GM23338 (cell line): ENCODE measurements at regions not wholly inside any gene's neighbourhood (a gene's known extent, or its start where the extent isn't known, plus 50 kb on each side); places are given as distances from the start of the nearest gene placed in this dataset.

Experiments used
- ATAC-seq: fragments of 200-7000 bp; cut with Tn5 transposase; 3 replicates; pipeline ENCODE4 v1.9.1; 2020
- DNase-seq: peaks from one replicate; pipeline ENCODE4 v3.0.0-alpha.2; 2015; ENCODE audit warnings: low spot score
- H2AFZ ChIP-seq: fragments of 200-600 bp; sonication (generic); 2 replicates; pipeline ENCODE4 v1.8.0; 2016; ENCODE audit warnings: antibody characterized with exemption, mild to moderate bottlenecking, moderate library complexity
- H3F3A ChIP-seq: fragments of 200-600 bp; sonication (generic); replicated peaks from 2 replicates; pipeline ENCODE4 v1.8.0; 2017; ENCODE audit warnings: antibody characterized with exemption, mixed run types, low read depth
- H3K27ac ChIP-seq: fragments of 200-600 bp; sonication (generic); 2 replicates; pipeline ENCODE4 v1.6.1; 2016; ENCODE audit warnings: low read depth
- H3K27me3 ChIP-seq: fragments of 200-600 bp; sonication (generic); 2 replicates; pipeline ENCODE4 v1.8.0; 2016; ENCODE audit warnings: mild to moderate bottlenecking, mixed run types, moderate library complexity; ENCODE audit not compliant: insufficient read depth
- H3K36me3 ChIP-seq: fragments of 200-600 bp; sonication (generic); 2 replicates; pipeline ENCODE4 v1.8.0; 2016; ENCODE audit warnings: mild to moderate bottlenecking; ENCODE audit not compliant: insufficient read depth
- H3K4me1 ChIP-seq: fragments of 200-600 bp; sonication (generic); 2 replicates; pipeline ENCODE4 v1.8.0; 2016; ENCODE audit warnings: mild to moderate bottlenecking, moderate library complexity; ENCODE audit not compliant: insufficient read depth
- H3K4me2 ChIP-seq: fragments of 200-600 bp; sonication (generic); 2 replicates; pipeline ENCODE4 v1.7.1; 2017; ENCODE audit warnings: mixed run types
- H3K4me3 ChIP-seq: fragments of 200-600 bp; sonication (generic); 2 replicates; pipeline ENCODE4 v1.6.1; 2016; ENCODE audit warnings: mixed run types
- H3K79me2 ChIP-seq: fragments of 200-600 bp; sonication (generic); replicated peaks from 2 replicates; pipeline ENCODE4 v1.8.0; 2017; ENCODE audit warnings: mild to moderate bottlenecking; ENCODE audit not compliant: insufficient read depth
- H3K9me2 ChIP-seq: fragments of 200-600 bp; sonication (generic); 2 replicates; pipeline ENCODE4 v1.8.0; 2017; ENCODE audit not compliant: insufficient read depth
- H4K20me1 ChIP-seq: fragments of 200-600 bp; sonication (generic); replicated peaks from 2 replicates; pipeline ENCODE4 v1.8.0; 2017; ENCODE audit warnings: mild to moderate bottlenecking; ENCODE audit not compliant: insufficient read depth
- H3K27ac Mint-ChIP-seq: 2 replicates; pipeline ENCODE4 v1.8.0; 2020; ENCODE audit warnings: inconsistent platforms, mild to moderate bottlenecking, moderate library complexity, mixed read lengths
- H3K27me3 Mint-ChIP-seq: 3 replicates; pipeline ENCODE4 v1.8.0; 2022; ENCODE audit warnings: low read depth, mild to moderate bottlenecking, moderate library complexity, mixed read lengths, inconsistent platforms; ENCODE audit not compliant: insufficient read depth, poor library complexity
- H3K36me3 Mint-ChIP-seq: 3 replicates; pipeline ENCODE4 v1.8.0; 2021; ENCODE audit warnings: low read depth, mild to moderate bottlenecking, inconsistent platforms, moderate library complexity, mixed read lengths
- H3K4me1 Mint-ChIP-seq: 3 replicates; pipeline ENCODE4 v1.8.0; 2020; ENCODE audit warnings: mild to moderate bottlenecking, inconsistent platforms, mixed read lengths
- H3K4me3 Mint-ChIP-seq: 3 replicates; pipeline ENCODE4 v1.8.0; 2021; ENCODE audit warnings: moderate library complexity, mild to moderate bottlenecking, inconsistent platforms, mixed read lengths
- H3K9me3 Mint-ChIP-seq: 3 replicates; pipeline ENCODE4 v1.8.0; 2020; ENCODE audit warnings: moderate library complexity, mild to moderate bottlenecking, inconsistent platforms, mixed read lengths
- CREB1 ChIP-seq: fragments of 250-450 bp; sonication (Bioruptor Pico); IDR thresholded peaks from 2 replicates; pipeline ENCODE4 v1.5.0; 2020; ENCODE audit warnings: low read depth, mild to moderate bottlenecking, moderate library complexity
- ETS1 ChIP-seq: IDR thresholded peaks from 2 replicates; pipeline ENCODE4 v1.6.1; 2016; ENCODE audit warnings: antibody characterized with exemption
- EZH2 ChIP-seq: fragments of 200-600 bp; sonication (generic); IDR thresholded peaks from one replicate; pipeline ENCODE4 v1.8.0; 2017; ENCODE audit warnings: antibody characterized with exemption, mild to moderate bottlenecking, low read depth; ENCODE audit not compliant: unreplicated experiment
- EZH2phosphoT487 ChIP-seq: fragments of 200-600 bp; sonication (generic); IDR thresholded peaks from one replicate; pipeline ENCODE4 v1.8.1; 2018; ENCODE audit warnings: antibody characterized with exemption; ENCODE audit not compliant: unreplicated experiment
- JUNB ChIP-seq: IDR thresholded peaks from one replicate; pipeline ENCODE4 v1.6.1; 2016; ENCODE audit warnings: antibody characterized with exemption; ENCODE audit not compliant: unreplicated experiment
- NANOG ChIP-seq: IDR thresholded peaks from 2 replicates; pipeline ENCODE4 v1.6.1; 2016; ENCODE audit warnings: antibody characterized with exemption, borderline replicate concordance
- POLR2AphosphoS5 ChIP-seq: IDR thresholded peaks from 2 replicates; pipeline ENCODE4 v1.6.1; 2016; ENCODE audit warnings: antibody characterized with exemption, low read depth
- REST ChIP-seq: IDR thresholded peaks from one replicate; pipeline ENCODE4 v1.6.1; 2018; ENCODE audit warnings: antibody characterized with exemption; ENCODE audit not compliant: unreplicated experiment
- STAT1 ChIP-seq: IDR thresholded peaks from one replicate; pipeline ENCODE4 v1.6.1; 2016; ENCODE audit warnings: antibody characterized with exemption; ENCODE audit not compliant: unreplicated experiment
- ZNF114 ChIP-seq: fragments of 250-450 bp; sonication (Bioruptor Pico); IDR thresholded peaks from 2 replicates; pipeline ENCODE4 v1.5.0; 2020; ENCODE audit warnings: mild to moderate bottlenecking, moderate library complexity
- ZNF331 ChIP-seq: fragments of 250-450 bp; sonication (Bioruptor Pico); IDR thresholded peaks from 2 replicates; pipeline ENCODE4 v1.5.0; 2020; ENCODE audit warnings: low read depth, mild to moderate bottlenecking, moderate library complexity
- TF ChIP-seq, protein P1 (sequence below), 2 experiments: fragments of 200-600 bp in 1 of 2; sonication (generic) in 1 of 2; conservative IDR thresholded peaks; 2 replicates each; pipeline versions ENCODE4 v1.5.1 to v1.6.1; 2016 to 2017; ENCODE audit warnings: antibody characterized with exemption in 2 of 2, low read depth in 2 of 2, mild to moderate bottlenecking in 2 of 2, moderate library complexity in 1 of 2
- TF ChIP-seq, protein P2 (sequence below): fragments of 250-450 bp; sonication (Bioruptor Pico); IDR thresholded peaks from 2 replicates; pipeline ENCODE4 v1.5.0; 2020; ENCODE audit warnings: mild to moderate bottlenecking, moderate library complexity

DNA sequence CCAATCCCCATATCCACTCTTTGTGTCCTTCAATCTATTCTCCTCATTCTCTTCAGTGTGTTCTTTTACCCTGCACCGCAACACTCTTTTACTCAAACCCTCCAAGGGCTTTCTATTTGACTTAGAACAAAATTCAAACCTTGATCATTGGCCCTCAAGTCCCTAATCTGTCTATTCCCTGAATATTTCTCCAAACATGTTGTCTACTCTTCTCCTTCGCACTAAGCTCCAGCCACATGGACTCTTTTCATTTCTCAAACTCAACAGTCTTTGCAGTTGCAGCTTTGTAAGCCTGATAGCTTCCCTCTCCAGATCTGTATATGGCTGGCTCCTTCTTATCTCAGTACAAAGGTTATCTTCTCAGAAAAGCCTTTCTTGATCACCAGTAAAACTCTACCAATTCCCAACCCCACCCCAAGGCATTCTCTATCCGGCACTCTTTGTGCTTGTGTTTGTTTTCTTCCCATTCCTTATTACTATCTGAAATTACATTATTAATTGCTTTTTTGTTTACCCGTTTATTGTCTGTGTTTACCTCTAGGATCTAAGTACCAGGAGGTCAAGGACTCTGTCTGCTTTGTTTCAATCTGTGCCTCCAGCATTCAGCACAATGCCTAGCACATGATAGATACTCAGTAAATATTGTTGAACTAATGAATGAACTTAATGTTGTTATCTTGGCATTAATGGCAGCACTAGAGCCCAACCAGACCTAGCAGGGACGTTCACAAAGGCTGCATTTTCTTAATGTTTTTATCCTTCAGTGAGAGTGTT, 147.4 kb downstream of the BBOX1 start:
- Histone ChIP-seq H3F3A (no peaks in the 10 kb centered on the region), H3K27ac (no peak overlapping the region), H2AFZ (no peak overlapping the region), H3K27me3 (no peaks in the 10 kb centered on the region), H3K36me3 (no peaks in the 10 kb centered on the region), H3K4me3 (no peak overlapping the region), H3K4me1 (peaks cover 5% of the 10 kb centered on the region), H3K4me2 (no peak overlapping the region), H3K79me2 (no peaks in the 10 kb centered on the region), H3K9me2 (no peaks in the 10 kb centered on the region), H4K20me1 (no peaks in the 10 kb centered on the region)
- no peaks in the 10 kb centered on the region for H3K27me3 Mint-ChIP-seq
- peaks cover 11% of the 10 kb centered on the region for H3K4me1 Mint-ChIP-seq
- H3K9me3 Mint-ChIP-seq: no peaks in the 10 kb centered on the region; the same call in 2 of the 3 replicates
- H3K36me3 Mint-ChIP-seq: no peaks in the 10 kb centered on the region
- no peak overlapping the region for H3K27ac Mint-ChIP-seq
- DNase-seq (no peak), ATAC-seq (no peak)
- H3K4me3 Mint-ChIP-seq: no peak overlapping the region
- no peak for TF ChIP-seq ETS1
- TF ChIP-seq, protein P1, sequence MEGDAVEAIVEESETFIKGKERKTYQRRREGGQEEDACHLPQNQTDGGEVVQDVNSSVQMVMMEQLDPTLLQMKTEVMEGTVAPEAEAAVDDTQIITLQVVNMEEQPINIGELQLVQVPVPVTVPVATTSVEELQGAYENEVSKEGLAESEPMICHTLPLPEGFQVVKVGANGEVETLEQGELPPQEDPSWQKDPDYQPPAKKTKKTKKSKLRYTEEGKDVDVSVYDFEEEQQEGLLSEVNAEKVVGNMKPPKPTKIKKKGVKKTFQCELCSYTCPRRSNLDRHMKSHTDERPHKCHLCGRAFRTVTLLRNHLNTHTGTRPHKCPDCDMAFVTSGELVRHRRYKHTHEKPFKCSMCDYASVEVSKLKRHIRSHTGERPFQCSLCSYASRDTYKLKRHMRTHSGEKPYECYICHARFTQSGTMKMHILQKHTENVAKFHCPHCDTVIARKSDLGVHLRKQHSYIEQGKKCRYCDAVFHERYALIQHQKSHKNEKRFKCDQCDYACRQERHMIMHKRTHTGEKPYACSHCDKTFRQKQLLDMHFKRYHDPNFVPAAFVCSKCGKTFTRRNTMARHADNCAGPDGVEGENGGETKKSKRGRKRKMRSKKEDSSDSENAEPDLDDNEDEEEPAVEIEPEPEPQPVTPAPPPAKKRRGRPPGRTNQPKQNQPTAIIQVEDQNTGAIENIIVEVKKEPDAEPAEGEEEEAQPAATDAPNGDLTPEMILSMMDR (conservative IDR thresholded peaks at IDR 0.05; ENCODE audit: low read depth in 2 of 2): no peak
- no peak for TF ChIP-seq POLR2AphosphoS5
- no peak for TF ChIP-seq ZNF331
- TF ChIP-seq STAT1: no peak
- no peak for TF ChIP-seq EZH2phosphoT487
- TF ChIP-seq CREB1 (CRISPR knock-in tag): no peak
- no peak for TF ChIP-seq NANOG
- no peak for TF ChIP-seq REST
- no peak for TF ChIP-seq ZNF114
- TF ChIP-seq, protein P2, sequence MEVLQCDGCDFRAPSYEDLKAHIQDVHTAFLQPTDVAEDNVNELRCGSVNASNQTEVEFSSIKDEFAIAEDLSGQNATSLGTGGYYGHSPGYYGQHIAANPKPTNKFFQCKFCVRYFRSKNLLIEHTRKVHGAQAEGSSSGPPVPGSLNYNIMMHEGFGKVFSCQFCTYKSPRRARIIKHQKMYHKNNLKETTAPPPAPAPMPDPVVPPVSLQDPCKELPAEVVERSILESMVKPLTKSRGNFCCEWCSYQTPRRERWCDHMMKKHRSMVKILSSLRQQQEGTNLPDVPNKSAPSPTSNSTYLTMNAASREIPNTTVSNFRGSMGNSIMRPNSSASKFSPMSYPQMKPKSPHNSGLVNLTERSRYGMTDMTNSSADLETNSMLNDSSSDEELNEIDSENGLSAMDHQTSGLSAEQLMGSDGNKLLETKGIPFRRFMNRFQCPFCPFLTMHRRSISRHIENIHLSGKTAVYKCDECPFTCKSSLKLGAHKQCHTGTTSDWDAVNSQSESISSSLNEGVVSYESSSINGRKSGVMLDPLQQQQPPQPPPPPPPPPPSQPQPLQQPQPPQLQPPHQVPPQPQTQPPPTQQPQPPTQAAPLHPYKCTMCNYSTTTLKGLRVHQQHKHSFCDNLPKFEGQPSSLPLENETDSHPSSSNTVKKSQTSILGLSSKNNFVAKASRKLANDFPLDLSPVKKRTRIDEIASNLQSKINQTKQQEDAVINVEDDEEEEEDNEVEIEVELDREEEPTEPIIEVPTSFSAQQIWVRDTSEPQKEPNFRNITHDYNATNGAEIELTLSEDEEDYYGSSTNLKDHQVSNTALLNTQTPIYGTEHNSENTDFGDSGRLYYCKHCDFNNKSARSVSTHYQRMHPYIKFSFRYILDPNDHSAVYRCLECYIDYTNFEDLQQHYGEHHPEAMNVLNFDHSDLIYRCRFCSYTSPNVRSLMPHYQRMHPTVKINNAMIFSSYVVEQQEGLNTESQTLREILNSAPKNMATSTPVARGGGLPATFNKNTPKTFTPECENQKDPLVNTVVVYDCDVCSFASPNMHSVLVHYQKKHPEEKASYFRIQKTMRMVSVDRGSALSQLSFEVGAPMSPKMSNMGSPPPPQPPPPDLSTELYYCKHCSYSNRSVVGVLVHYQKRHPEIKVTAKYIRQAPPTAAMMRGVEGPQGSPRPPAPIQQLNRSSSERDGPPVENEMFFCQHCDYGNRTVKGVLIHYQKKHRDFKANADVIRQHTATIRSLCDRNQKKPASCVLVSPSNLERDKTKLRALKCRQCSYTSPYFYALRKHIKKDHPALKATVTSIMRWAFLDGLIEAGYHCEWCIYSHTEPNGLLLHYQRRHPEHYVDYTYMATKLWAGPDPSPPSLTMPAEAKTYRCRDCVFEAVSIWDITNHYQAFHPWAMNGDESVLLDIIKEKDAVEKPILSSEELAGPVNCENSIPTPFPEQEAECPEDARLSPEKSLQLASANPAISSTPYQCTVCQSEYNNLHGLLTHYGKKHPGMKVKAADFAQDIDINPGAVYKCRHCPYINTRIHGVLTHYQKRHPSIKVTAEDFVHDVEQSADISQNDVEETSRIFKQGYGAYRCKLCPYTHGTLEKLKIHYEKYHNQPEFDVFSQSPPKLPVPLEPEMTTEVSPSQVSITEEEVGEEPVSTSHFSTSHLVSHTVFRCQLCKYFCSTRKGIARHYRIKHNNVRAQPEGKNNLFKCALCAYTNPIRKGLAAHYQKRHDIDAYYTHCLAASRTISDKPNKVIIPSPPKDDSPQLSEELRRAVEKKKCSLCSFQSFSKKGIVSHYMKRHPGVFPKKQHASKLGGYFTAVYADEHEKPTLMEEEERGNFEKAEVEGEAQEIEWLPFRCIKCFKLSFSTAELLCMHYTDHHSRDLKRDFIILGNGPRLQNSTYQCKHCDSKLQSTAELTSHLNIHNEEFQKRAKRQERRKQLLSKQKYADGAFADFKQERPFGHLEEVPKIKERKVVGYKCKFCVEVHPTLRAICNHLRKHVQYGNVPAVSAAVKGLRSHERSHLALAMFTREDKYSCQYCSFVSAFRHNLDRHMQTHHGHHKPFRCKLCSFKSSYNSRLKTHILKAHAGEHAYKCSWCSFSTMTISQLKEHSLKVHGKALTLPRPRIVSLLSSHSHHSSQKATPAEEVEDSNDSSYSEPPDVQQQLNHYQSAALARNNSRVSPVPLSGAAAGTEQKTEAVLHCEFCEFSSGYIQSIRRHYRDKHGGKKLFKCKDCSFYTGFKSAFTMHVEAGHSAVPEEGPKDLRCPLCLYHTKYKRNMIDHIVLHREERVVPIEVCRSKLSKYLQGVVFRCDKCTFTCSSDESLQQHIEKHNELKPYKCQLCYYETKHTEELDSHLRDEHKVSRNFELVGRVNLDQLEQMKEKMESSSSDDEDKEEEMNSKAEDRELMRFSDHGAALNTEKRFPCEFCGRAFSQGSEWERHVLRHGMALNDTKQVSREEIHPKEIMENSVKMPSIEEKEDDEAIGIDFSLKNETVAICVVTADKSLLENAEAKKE (CRISPR knock-in tag): no peak
- TF ChIP-seq JUNB: no peak
- no peak for TF ChIP-seq EZH2
